Sigmoid colon (tissue), 6 donors: ENCODE measurements at regions not wholly inside any gene's neighbourhood (a gene's known extent, or its start where the extent isn't known, plus 50 kb on each side); places are given as distances from the start of the nearest gene placed in this dataset.
"Not testable (repeated sequence)": the region's sequence is repeated elsewhere in the genome, so short reads cannot be mapped to it uniquely, and the experiment has no call there.

Source experiments
- DNase-seq: peaks from one replicate; pipeline ENCODE4 v3.0.0-alpha.2; 2019
- H3K27ac ChIP-seq, 4 donors: fragments of 200-600 bp; sonication (generic); one replicate each; pipeline ENCODE4 v1.5.1; 2016 to 2019; ENCODE audit warnings: mild to moderate bottlenecking in 1 of 4
- H3K27me3 ChIP-seq, 3 donors: fragments of 200-600 bp; sonication (generic); one replicate each; pipeline ENCODE4 v1.5.1; 2019; ENCODE audit warnings: mild to moderate bottlenecking in 1 of 3
- H3K36me3 ChIP-seq, 4 donors: fragments of 200-600 bp; sonication (generic); one replicate each; pipeline ENCODE4 v1.5.1; 2016 to 2019
- H3K4me1 ChIP-seq, 4 donors: fragments of 200-600 bp; sonication (generic); one replicate each; pipeline ENCODE4 v1.5.1; 2017 to 2019
- H3K4me3 ChIP-seq, 4 donors: fragments of 200-600 bp; sonication (generic); one replicate each; pipeline ENCODE4 v1.5.1; 2017 to 2019; ENCODE audit warnings: mild to moderate bottlenecking in 2 of 4, moderate library complexity in 1 of 4
- H3K9me3 ChIP-seq, 4 donors: fragments of 200-600 bp in 3 of 4; sonication (generic) in 3 of 4; one replicate each; pipeline versions ENCODE4 v1.5.1 to v1.6.1; 2013 to 2019
- EP300 ChIP-seq, 4 donors: sonication (generic); formaldehyde crosslinking; IDR thresholded peaks; one replicate each; pipeline ENCODE4 v1.6.1; 2017; ENCODE audit warnings: antibody characterized with exemption in 4 of 4
- POLR2A ChIP-seq, 2 donors: fragments of 450-650 bp; IDR thresholded peaks; one replicate each; pipeline ENCODE4 v1.6.1; 2016; ENCODE audit warnings: antibody characterized with exemption in 2 of 2, mild to moderate bottlenecking in 2 of 2, moderate library complexity in 2 of 2
- POLR2AphosphoS5 ChIP-seq, 4 donors: sonication (generic); formaldehyde crosslinking; IDR thresholded peaks; one replicate each; pipeline ENCODE4 v1.6.1; 2017; ENCODE audit warnings: antibody characterized with exemption in 4 of 4
- WGBS, 2 donors: extraction: QIAGEN DNeasy Blood & Tissue Kit; methylation state at CpG; one replicate each; pipeline ENCODE4 v1.1.7; 2013; 5-methylcytosine and 5-hydroxymethylcytosine counted together
- intact Hi-C: fragments of 100-400 bp; cut with DNase I; formaldehyde crosslinking; loops from one replicate; pipeline ENCODE4 v1.15.1; 2023
- TF ChIP-seq, protein P1 (sequence below), 4 experiments: fragments of 450-650 bp in 3 of 4; fragments of 200-600 bp in 1 of 4; IDR thresholded peaks; one replicate each; pipeline ENCODE4 v1.5.1; 2016 to 2019; ENCODE audit warnings: antibody characterized with exemption in 4 of 4, mild to moderate bottlenecking in 3 of 4, moderate library complexity in 2 of 4
- donor health status: healthy with polysubstance abuse.
- donor health status: healthy.

DNA sequence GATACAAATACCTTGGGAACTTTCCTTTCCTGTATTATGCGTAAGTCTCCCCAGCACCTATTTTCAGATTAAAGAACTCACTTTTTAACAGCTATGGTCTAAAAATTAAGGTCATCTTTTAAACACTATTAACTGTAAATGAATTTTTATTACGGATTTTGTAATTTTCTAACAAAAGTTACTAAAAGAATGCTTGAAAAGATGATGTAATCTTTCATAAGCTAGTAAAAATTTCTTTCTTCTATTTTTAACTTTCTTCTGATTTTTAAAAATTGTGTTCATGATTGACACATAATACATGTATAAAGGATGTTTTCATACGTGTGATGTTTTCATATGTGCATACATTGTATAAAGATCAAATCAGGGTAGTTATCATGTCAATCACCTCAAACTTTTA lies 291.2 kb upstream of the MBL2 start:
- intact Hi-C loops: no loop called here
- 94 to 95% methylated on average over 3 of the region's 3 CpGs for WGBS, 2 donors
- TF ChIP-seq POLR2AphosphoS5 (IDR thresholded peaks at IDR 0.05) (no peak), POLR2A (IDR thresholded peaks at IDR 0.05) (no peak), EP300 (IDR thresholded peaks at IDR 0.05) (no peak)
- TF ChIP-seq, protein P1, sequence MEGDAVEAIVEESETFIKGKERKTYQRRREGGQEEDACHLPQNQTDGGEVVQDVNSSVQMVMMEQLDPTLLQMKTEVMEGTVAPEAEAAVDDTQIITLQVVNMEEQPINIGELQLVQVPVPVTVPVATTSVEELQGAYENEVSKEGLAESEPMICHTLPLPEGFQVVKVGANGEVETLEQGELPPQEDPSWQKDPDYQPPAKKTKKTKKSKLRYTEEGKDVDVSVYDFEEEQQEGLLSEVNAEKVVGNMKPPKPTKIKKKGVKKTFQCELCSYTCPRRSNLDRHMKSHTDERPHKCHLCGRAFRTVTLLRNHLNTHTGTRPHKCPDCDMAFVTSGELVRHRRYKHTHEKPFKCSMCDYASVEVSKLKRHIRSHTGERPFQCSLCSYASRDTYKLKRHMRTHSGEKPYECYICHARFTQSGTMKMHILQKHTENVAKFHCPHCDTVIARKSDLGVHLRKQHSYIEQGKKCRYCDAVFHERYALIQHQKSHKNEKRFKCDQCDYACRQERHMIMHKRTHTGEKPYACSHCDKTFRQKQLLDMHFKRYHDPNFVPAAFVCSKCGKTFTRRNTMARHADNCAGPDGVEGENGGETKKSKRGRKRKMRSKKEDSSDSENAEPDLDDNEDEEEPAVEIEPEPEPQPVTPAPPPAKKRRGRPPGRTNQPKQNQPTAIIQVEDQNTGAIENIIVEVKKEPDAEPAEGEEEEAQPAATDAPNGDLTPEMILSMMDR (IDR thresholded peaks at IDR 0.05): no peak

DNA sequence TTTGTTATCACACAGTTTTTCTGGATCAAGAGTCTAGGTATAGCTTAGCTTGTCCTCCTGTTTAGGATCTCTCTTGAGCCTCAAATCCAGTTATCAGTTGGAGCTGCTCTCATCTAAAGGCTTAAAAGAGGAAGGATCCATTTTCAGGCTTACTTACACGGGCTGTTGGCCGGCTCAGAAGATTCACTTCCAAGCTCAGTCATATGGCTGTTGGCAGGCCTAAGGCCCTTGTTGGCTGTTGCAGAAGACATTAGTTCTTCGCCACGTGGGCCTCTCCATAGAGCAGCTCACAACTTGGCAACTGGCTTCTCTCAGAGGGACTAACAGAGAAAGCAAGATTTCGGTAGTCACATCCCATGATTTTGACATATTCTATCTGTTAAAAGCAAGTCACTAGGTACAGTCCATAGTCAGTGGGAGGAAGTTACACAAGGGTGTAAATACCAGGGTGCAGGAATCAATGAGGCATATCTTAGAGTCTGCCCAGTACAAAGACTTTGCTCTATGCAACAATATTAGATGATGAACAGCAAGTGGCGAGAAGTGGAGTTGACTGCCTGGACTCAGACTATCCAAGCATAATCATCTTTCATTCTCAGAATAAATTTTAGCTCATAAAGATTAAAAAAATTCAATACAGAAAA lies 280.1 kb upstream of the MBL2 start:
- DNase-seq: no peak
- Histone ChIP-seq H3K4me1 (no peaks in the 10 kb centered on the region), H3K27me3 (no peaks in the 10 kb centered on the region), H3K4me3 (no peak overlapping the region), H3K9me3 (no peaks in the 10 kb centered on the region), H3K27ac (no peak overlapping the region), H3K36me3 (no peaks in the 10 kb centered on the region)
- WGBS, 2 donors: 73 to 86% methylated on average over 6 of the region's 6 CpGs
- intact Hi-C loops: no loop called here
- TF ChIP-seq, protein P1 (IDR thresholded peaks at IDR 0.05): no peak
- TF ChIP-seq EP300 (IDR thresholded peaks at IDR 0.05): no peak

More for the DNA sequence above, 291.2 kb upstream of the MBL2 start:
- no peaks in the 10 kb centered on the region for H3K27me3 ChIP-seq
- peaks cover 0 to 2% (median 0%) of the 10 kb centered on the region in 4 donors for H3K9me3 ChIP-seq
- H3K36me3 ChIP-seq: no peaks in the 10 kb centered on the region
- DNase-seq: no peak
- no peak overlapping the region for H3K27ac ChIP-seq
- H3K4me1 ChIP-seq: no peaks in the 10 kb centered on the region
- H3K4me3 ChIP-seq: no peak overlapping the region

DNA sequence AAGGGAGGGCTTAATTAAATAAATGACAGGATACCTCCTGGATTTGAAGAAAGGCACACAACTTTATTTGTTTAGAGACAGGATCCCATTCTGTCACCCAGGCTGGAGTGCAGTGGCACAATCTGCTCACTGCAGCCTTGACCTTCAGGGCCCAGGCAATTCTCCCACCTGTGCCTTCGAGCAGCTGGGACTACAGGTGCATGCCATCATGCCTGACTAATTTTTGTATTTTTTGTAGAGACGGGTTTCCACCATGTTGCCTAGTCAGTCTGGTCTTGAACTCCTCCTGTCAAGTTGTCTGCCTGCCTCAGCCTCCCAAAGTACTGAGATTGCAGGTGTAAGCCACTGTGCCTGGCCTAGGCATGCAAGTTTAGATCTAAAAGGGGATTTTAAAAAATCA lies 272.7 kb upstream of the MBL2 start:
- no peaks in the 10 kb centered on the region for H3K36me3 ChIP-seq
- H3K4me1 ChIP-seq: no peaks in the 10 kb centered on the region
- no peaks in the 10 kb centered on the region for H3K9me3 ChIP-seq
- 59 to 80% methylated on average over 2 of the region's 2 CpGs for WGBS, 2 donors
- no peak for DNase-seq
- no peak overlapping the region for H3K27ac ChIP-seq
- TF ChIP-seq POLR2A (IDR thresholded peaks at IDR 0.05) (no peak), POLR2AphosphoS5 (IDR thresholded peaks at IDR 0.05) (no peak), EP300 (IDR thresholded peaks at IDR 0.05) (no peak)
- TF ChIP-seq, protein P1 (IDR thresholded peaks at IDR 0.05): no peak
- no peak overlapping the region for H3K4me3 ChIP-seq
- H3K27me3 ChIP-seq: no peaks in the 10 kb centered on the region
- intact Hi-C loops: no loop called here

DNA sequence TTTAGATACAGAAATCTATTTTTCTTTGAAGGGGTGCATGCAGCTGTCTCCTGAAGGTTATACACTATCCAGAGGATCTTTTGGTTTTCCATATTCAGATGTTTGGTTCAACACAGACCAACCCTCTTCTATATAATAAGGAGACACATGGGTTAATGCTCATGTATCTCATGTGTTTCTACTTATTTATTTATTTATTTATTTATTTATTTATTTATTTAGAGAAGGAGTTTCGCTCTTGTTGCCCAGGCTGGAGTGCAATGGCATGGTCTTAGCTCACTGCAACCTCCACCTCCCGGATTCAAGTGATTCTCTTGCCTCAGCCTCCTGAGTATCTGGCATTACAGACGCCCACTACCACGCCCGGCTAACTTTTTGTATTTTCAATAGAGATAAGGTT lies 263.2 kb upstream of the MBL2 start:
- H3K9me3 ChIP-seq, H3K27me3 ChIP-seq, H3K27ac ChIP-seq, DNase-seq, H3K36me3 ChIP-seq, intact Hi-C loops, H3K4me3 ChIP-seq, H3K4me1 ChIP-seq: not testable (repeated sequence)
- 85 to 94% methylated on average over 5 of the region's 5 CpGs for WGBS, 2 donors

DNA sequence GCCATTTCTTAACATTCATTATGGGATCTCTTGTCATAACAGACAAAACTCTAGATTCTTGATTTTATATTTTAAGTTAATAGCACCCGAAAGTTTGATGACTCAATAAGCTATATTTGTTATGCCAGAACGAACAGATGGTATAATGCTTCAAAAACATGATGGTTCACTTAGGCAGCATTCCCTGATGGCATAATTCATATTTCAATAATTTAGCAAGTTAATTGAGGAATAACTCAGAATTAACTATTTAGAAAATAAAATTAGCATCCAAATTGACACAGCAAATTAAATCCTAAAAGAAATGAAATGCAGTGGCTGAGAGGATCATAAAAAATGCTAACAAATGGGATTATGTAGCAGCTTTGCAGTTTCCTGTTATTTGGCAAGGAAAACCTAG lies 260.8 kb upstream of the MBL2 start:
- 83 to 88% methylated on average over 2 of the region's 2 CpGs for WGBS, 2 donors
- TF ChIP-seq POLR2AphosphoS5 (IDR thresholded peaks at IDR 0.05) (no peak), POLR2A (IDR thresholded peaks at IDR 0.05) (no peak), EP300 (IDR thresholded peaks at IDR 0.05) (no peak)
- TF ChIP-seq, protein P1 (IDR thresholded peaks at IDR 0.05): no peak
- intact Hi-C loops: no loop called here

DNA sequence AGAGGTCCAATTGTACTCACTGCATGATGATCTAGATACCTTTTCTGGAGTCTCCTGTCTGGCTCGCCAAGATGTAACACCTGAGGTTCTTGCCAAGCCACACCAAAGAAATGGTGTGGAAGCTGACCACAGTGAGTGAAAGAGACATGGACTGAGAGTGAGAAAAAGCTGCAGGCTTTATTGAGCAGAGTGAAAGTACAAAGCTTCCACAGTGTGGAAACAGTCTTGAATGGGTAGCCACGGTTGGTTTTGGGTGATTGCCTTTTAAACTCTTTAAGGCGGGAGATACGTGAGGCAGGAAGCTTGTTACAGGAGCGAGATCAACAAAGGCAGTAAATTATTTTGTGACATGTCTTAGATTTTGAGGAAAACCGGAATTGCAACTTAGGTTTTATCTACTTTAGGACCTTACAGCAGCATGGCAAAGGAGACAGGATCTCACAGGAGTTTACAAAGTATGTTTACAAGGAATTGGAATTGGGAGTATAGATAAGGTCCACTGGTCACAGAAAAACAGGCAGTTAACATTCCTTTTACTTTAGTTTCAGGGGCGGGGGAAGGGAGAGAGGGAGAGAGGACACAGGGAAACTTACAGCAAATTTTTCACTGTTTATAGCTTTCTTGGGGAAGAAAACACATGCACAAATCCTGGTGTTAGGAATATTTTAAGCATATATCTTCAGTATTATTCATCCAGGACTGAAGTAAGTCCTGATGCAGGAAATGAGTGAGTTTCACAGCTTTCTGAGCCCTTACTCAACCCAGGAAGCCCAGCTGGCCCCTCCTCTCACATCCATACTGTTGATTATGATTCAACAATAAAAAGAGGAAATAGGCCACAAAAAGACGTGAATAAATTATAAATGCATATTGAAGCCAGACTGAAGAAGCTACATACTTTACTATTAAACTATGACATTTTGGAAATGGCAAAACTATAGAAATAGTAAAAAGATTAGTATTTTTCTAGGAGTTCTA lies 257.6 kb upstream of the MBL2 start:
- H3K36me3 ChIP-seq, H3K27ac ChIP-seq, H3K27me3 ChIP-seq, DNase-seq, H3K4me3 ChIP-seq, H3K4me1 ChIP-seq, intact Hi-C loops, H3K9me3 ChIP-seq: not testable (repeated sequence)
- WGBS, 2 donors: 11 to 31% methylated on average over 8 of the region's 8 CpGs

More for the DNA sequence above, 260.8 kb upstream of the MBL2 start:
- H3K36me3 ChIP-seq: no peaks in the 10 kb centered on the region
- H3K4me3 ChIP-seq: no peak overlapping the region
- no peak overlapping the region for H3K27ac ChIP-seq
- H3K9me3 ChIP-seq: no peaks in the 10 kb centered on the region
- H3K27me3 ChIP-seq: no peaks in the 10 kb centered on the region
- no peaks in the 10 kb centered on the region for H3K4me1 ChIP-seq
- DNase-seq: no peak
